ENCODE measurements at regions not wholly inside any gene's neighbourhood (a gene's known extent, or its start where the extent isn't known, plus 50 kb on each side); places are given as distances from the start of the nearest gene placed in this dataset.

- Histone ChIP-seq H3K9me2 (ENCODE audit: insufficient read depth) (no peaks in the 10 kb centered on the region), H3K27me3 (ENCODE audit: insufficient read depth, low read length) (no peaks in the 10 kb centered on the region), H3K9me3 (ENCODE audit: control insufficient read depth in 1 of 2, insufficient read depth in 1 of 2, low read depth in 1 of 2, low read length in 2 of 2) (no peaks in the 10 kb centered on the region), H3K79me2 (ENCODE audit: insufficient read depth, low read length) (no peaks in the 10 kb centered on the region), H3K4me1 (ENCODE audit: control insufficient read depth in 1 of 2, insufficient read depth in 2 of 2, low read length in 2 of 2) (peaks cover 12 to 20% of the 10 kb centered on the region in 2 experiments), H3K9ac (ENCODE audit: low read length) (no peak overlapping the region), H3K36me3 (ENCODE audit: control insufficient read depth in 1 of 2, insufficient read depth in 2 of 2, low read length in 2 of 2) (no peaks in the 10 kb centered on the region), H4K20me1 (ENCODE audit: insufficient read depth) (no peaks in the 10 kb centered on the region), H3K4me2 (ENCODE audit: low read length) (no peak overlapping the region), H2AFZ (ENCODE audit: low read depth, low read length, poor library complexity, severe bottlenecking) (no peak overlapping the region), H3K27ac (ENCODE audit: low read depth, low read length) (no peak overlapping the region), H3K4me3 (replicated peaks in 1 of 2; ENCODE audit: low read depth in 1 of 2, low read length in 2 of 2) (no peak overlapping the region)
- DNase-seq (ENCODE audit: low read depth, low spot score), result no peak
- no peak for ATAC-seq
- no TSS peak for BruUV-seq (replicated peaks)
- ChIA-PET POLR2A (no interaction called here), RAD21 (ENCODE audit: low non-redundant PET in 1 of 2, low total read pairs in 2 of 2, uncharacterized antibody in 2 of 2, unreplicated experiment in 2 of 2) (no interaction called here), CTCF (no interaction called here)
- intact Hi-C loops (cut with micrococcal nuclease), result no loop called here
- TF ChIP-seq CTCF (IDR thresholded peaks at IDR 0.05 in 2 of 3, conservative IDR thresholded peaks at IDR 0.05 in 1 of 3; ENCODE audit: borderline replicate concordance in 1 of 3, insufficient read depth in 1 of 3, low read depth in 2 of 3, low read length in 2 of 3) (no peak), CEBPB (IDR thresholded peaks at IDR 0.05; ENCODE audit: low read depth) (no peak), ELF1 (IDR thresholded peaks at IDR 0.05; ENCODE audit: borderline replicate concordance, low read depth) (no peak)
Observed at GRCh38 chr13:65909501-65909900, 1320.6 kb downstream of the PCDH9 start.

- no peak for ATAC-seq
- TF ChIP-seq TCF7L2 (IDR thresholded peaks at IDR 0.05; ENCODE audit: borderline replicate concordance, extremely low read depth, insufficient read depth, insufficient read length), result no peak
- no peak for TF ChIP-seq SP1 (IDR thresholded peaks at IDR 0.05; ENCODE audit: low read depth)
- no peak for TF ChIP-seq FOSL1 (IDR thresholded peaks at IDR 0.05; ENCODE audit: low read depth)
- TF ChIP-seq ELF1 (IDR thresholded peaks at IDR 0.05; ENCODE audit: borderline replicate concordance, low read depth), result no peak
- no peak for TF ChIP-seq CBX3 (IDR thresholded peaks at IDR 0.05; ENCODE audit: low read depth)
- no peak for TF ChIP-seq ZBTB33 (IDR thresholded peaks at IDR 0.05; ENCODE audit: extremely low read depth, insufficient replicate concordance, low read length)
- no peak for TF ChIP-seq CEBPB (IDR thresholded peaks at IDR 0.05; ENCODE audit: low read depth)
- TF ChIP-seq ZNF274 (IDR thresholded peaks at IDR 0.05; ENCODE audit: low read depth, low read length), result no peak
- TF ChIP-seq JUND (IDR thresholded peaks at IDR 0.05), result no peak
- no peak for TF ChIP-seq EGR1 (IDR thresholded peaks at IDR 0.05; ENCODE audit: low read depth)
- TF ChIP-seq YY1 (IDR thresholded peaks at IDR 0.05; ENCODE audit: extremely low read depth, insufficient replicate concordance, low read depth, low read length), result no peak
- TF ChIP-seq EZH2phosphoT487 (IDR thresholded peaks at IDR 0.05; ENCODE audit: borderline replicate concordance), result no peak
- TF ChIP-seq RAD21 (IDR thresholded peaks at IDR 0.05; ENCODE audit: low read depth), result no peak
- no peak for TF ChIP-seq EZH2 (IDR thresholded peaks at IDR 0.05)
- no peak for TF ChIP-seq POLR2AphosphoS5 (IDR thresholded peaks at IDR 0.05; ENCODE audit: low read depth, low read length)
Observed at GRCh38 chr13:65907666-65908525, 1322.2 kb downstream of the PCDH9 start.

More at GRCh38 chr13:65907666-65908525, 1322.2 kb downstream of the PCDH9 start:
- Histone ChIP-seq H3K4me3 (replicated peaks in 1 of 2; ENCODE audit: low read depth in 1 of 2, low read length in 2 of 2) (no peak overlapping the region), H3K79me2 (ENCODE audit: insufficient read depth, low read length) (no peaks in the 10 kb centered on the region), H3K9ac (ENCODE audit: low read length) (no peak overlapping the region), H3K4me1 (ENCODE audit: control insufficient read depth in 1 of 2, insufficient read depth in 2 of 2, low read length in 2 of 2) (peaks cover 4 to 9% of the 10 kb centered on the region in 2 experiments), H3K27me3 (ENCODE audit: insufficient read depth, low read length) (no peaks in the 10 kb centered on the region), H3K4me2 (ENCODE audit: low read length) (no peak overlapping the region), H4K20me1 (ENCODE audit: insufficient read depth) (no peaks in the 10 kb centered on the region), H3K9me2 (ENCODE audit: insufficient read depth) (no peaks in the 10 kb centered on the region), H3K9me3 (ENCODE audit: control insufficient read depth in 1 of 2, insufficient read depth in 1 of 2, low read depth in 1 of 2, low read length in 2 of 2) (no peaks in the 10 kb centered on the region), H2AFZ (ENCODE audit: low read depth, low read length, poor library complexity, severe bottlenecking) (no peak overlapping the region), H3K27ac (ENCODE audit: low read depth, low read length) (no peak overlapping the region), H3K36me3 (ENCODE audit: control insufficient read depth in 1 of 2, insufficient read depth in 2 of 2, low read length in 2 of 2) (no peaks in the 10 kb centered on the region)
- DNase-seq (ENCODE audit: low read depth, low spot score), result no peak
- BruUV-seq (replicated peaks), result no TSS peak
- RAD21 ChIA-PET (ENCODE audit: low non-redundant PET in 1 of 2, low total read pairs in 2 of 2, uncharacterized antibody in 2 of 2, unreplicated experiment in 2 of 2), result no interaction called here
- CTCF ChIA-PET, result no interaction called here
- POLR2A ChIA-PET, result no interaction called here
- intact Hi-C loops (cut with micrococcal nuclease), result no loop called here

All from HCT116 (cell line).